ENCODE measurements at regions not wholly inside any gene's neighbourhood (a gene's known extent, or its start where the extent isn't known, plus 50 kb on each side); places are given as distances from the start of the nearest gene placed in this dataset.

- H3K27me3 ChIP-seq (replicated peaks; ENCODE audit: insufficient read depth, low read length) = no peaks in the 10 kb centered on the region
- no peaks in the 10 kb centered on the region for H3F3A ChIP-seq (ENCODE audit: insufficient read depth, low read length)
Observed at GRCh38 chr10:64503429-64503828, 982.2 kb downstream of the REEP3 start.

DNA sequence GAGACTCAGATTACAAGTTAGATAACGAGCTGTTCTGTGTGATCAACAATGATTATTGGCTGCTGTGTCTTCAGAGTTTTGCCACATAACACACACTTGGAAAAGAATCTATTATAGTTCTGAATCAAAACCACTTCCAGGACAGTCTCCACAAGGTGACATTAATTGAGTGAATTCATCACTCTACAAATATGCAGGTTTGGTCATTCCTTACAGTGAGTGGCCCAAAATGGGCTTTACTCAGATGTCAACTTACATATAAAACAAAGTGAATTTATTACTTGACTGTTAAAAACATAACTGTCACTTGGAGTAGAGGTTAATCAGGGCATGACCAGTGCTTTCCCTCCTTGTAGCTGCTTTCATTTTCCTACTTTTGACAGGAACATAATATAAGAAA, 984.3 kb downstream of the REEP3 start:
- no peaks in the 10 kb centered on the region for H3K79me2 ChIP-seq (ENCODE audit: low read length)
- no peak overlapping the region for H3K9ac ChIP-seq (ENCODE audit: low read length)
- TF ChIP-seq CTCF (IDR thresholded peaks at IDR 0.05; ENCODE audit: low read length) = no peak
- no peak for TF ChIP-seq EZH2phosphoT487 (IDR thresholded peaks at IDR 0.05; ENCODE audit: low read length)
- no peak for TF ChIP-seq EZH2 (optimal IDR thresholded peaks at IDR 0.05; ENCODE audit: low read depth, low read length)
- H3K4me3 ChIP-seq (ENCODE audit: low read length) = no peak overlapping the region
- H3K9me2 ChIP-seq (replicated peaks; ENCODE audit: insufficient read depth, low read length) = no peaks in the 10 kb centered on the region
- no peaks in the 10 kb centered on the region for H3K36me3 ChIP-seq (replicated peaks; ENCODE audit: insufficient read depth, low read length)
- H3K4me1 ChIP-seq (ENCODE audit: low read length) = no peaks in the 10 kb centered on the region
- H2AFZ ChIP-seq (ENCODE audit: low read length) = no peak overlapping the region
- H3K9me3 ChIP-seq (replicated peaks; ENCODE audit: insufficient read depth, low read length) = no peaks in the 10 kb centered on the region
- H3K4me2 ChIP-seq (ENCODE audit: low read depth, low read length) = no peak overlapping the region
- H4K20me1 ChIP-seq (ENCODE audit: insufficient read depth, low read length) = no peaks in the 10 kb centered on the region
- H3K27ac ChIP-seq (ENCODE audit: low read length) = no peak overlapping the region
- no peak for DNase-seq
- no peaks in the 10 kb centered on the region for H3F3A ChIP-seq (ENCODE audit: insufficient read depth, low read length)
- no peaks in the 10 kb centered on the region for H3K27me3 ChIP-seq (replicated peaks; ENCODE audit: insufficient read depth, low read length)

More at GRCh38 chr10:64503429-64503828, 982.2 kb downstream of the REEP3 start:
- Histone ChIP-seq H3K4me3 (ENCODE audit: low read length) (no peak overlapping the region), H3K4me2 (ENCODE audit: low read depth, low read length) (no peak overlapping the region), H2AFZ (ENCODE audit: low read length) (no peak overlapping the region), H3K4me1 (ENCODE audit: low read length) (no peaks in the 10 kb centered on the region), H3K79me2 (ENCODE audit: low read length) (no peaks in the 10 kb centered on the region), H3K9me3 (replicated peaks; ENCODE audit: insufficient read depth, low read length) (no peaks in the 10 kb centered on the region), H3K9ac (ENCODE audit: low read length) (no peak overlapping the region), H3K36me3 (replicated peaks; ENCODE audit: insufficient read depth, low read length) (no peaks in the 10 kb centered on the region), H4K20me1 (ENCODE audit: insufficient read depth, low read length) (no peaks in the 10 kb centered on the region), H3K9me2 (replicated peaks; ENCODE audit: insufficient read depth, low read length) (no peaks in the 10 kb centered on the region), H3K27ac (ENCODE audit: low read length) (no peak overlapping the region)
- no peak for DNase-seq
- TF ChIP-seq EZH2 (optimal IDR thresholded peaks at IDR 0.05; ENCODE audit: low read depth, low read length) (no peak), CTCF (IDR thresholded peaks at IDR 0.05; ENCODE audit: low read length) (no peak), EZH2phosphoT487 (IDR thresholded peaks at IDR 0.05; ENCODE audit: low read length) (no peak)

- Histone ChIP-seq H3K9me3 (replicated peaks; ENCODE audit: insufficient read depth, low read length) (no peaks in the 10 kb centered on the region), H3F3A (ENCODE audit: insufficient read depth, low read length) (no peaks in the 10 kb centered on the region), H3K27ac (ENCODE audit: low read length) (no peak overlapping the region), H3K36me3 (replicated peaks; ENCODE audit: insufficient read depth, low read length) (no peaks in the 10 kb centered on the region), H3K27me3 (replicated peaks; ENCODE audit: insufficient read depth, low read length) (no peaks in the 10 kb centered on the region), H4K20me1 (ENCODE audit: insufficient read depth, low read length) (no peaks in the 10 kb centered on the region), H3K9ac (ENCODE audit: low read length) (no peak overlapping the region), H2AFZ (ENCODE audit: low read length) (no peak overlapping the region), H3K79me2 (ENCODE audit: low read length) (no peaks in the 10 kb centered on the region), H3K9me2 (replicated peaks; ENCODE audit: insufficient read depth, low read length) (no peaks in the 10 kb centered on the region), H3K4me1 (ENCODE audit: low read length) (no peaks in the 10 kb centered on the region), H3K4me2 (ENCODE audit: low read depth, low read length) (no peak overlapping the region), H3K4me3 (ENCODE audit: low read length) (no peak overlapping the region)
- DNase-seq = no peak
- TF ChIP-seq EZH2phosphoT487 (IDR thresholded peaks at IDR 0.05; ENCODE audit: low read length) (no peak), CTCF (IDR thresholded peaks at IDR 0.05; ENCODE audit: low read length) (no peak), EZH2 (optimal IDR thresholded peaks at IDR 0.05; ENCODE audit: low read depth, low read length) (no peak)
Observed at GRCh38 chr10:64506963-64507362, 985.8 kb downstream of the REEP3 start.

Data from MM.1S (cell line).